AG08395 (cell line): ENCODE measurements at regions not wholly inside any gene's neighbourhood (a gene's known extent, or its start where the extent isn't known, plus 50 kb on each side); places are given as distances from the start of the nearest gene placed in this dataset.

Source experiments
- DNase-seq: peaks from one replicate; pipeline ENCODE4 v3.0.0; 2012; ENCODE audit warnings: mixed read lengths, low spot score

- no peak for DNase-seq
Measured at GRCh38 chr7:22586786-22587140, 86.8 kb upstream of the STEAP1B start.

- no peak for DNase-seq
Measured at GRCh38 chr7:22586101-22586785, 86.3 kb upstream of the STEAP1B start.

- no peak for DNase-seq
Measured at GRCh38 chr7:22584179-22584578, 84.2 kb upstream of the STEAP1B start.

GRCh38 chr7:22582863-22583622 lies 83.1 kb upstream of the STEAP1B start:
- DNase-seq: peak; percentile 53

- DNase-seq: no peak
Measured at GRCh38 chr7:22581099-22581498, 81.1 kb upstream of the STEAP1B start.

- no peak for DNase-seq
Measured at GRCh38 chr7:22579961-22580360, 80.0 kb upstream of the STEAP1B start.

- DNase-seq: no peak
Measured at GRCh38 chr7:22578007-22578733, 78.2 kb upstream of the STEAP1B start.

- peak; percentile 82 for DNase-seq
Measured at GRCh38 chr7:22577470-22578001, 77.5 kb upstream of the STEAP1B start.

GRCh38 chr7:22576612-22577469 lies 76.9 kb upstream of the STEAP1B start:
- DNase-seq: no peak

- no peak for DNase-seq
Measured at GRCh38 chr7:22574754-22575520, 74.9 kb upstream of the STEAP1B start.

- DNase-seq: no peak
Measured at GRCh38 chr7:22572937-22573336, 72.9 kb upstream of the STEAP1B start.

- DNase-seq: peak; percentile 38
Measured at GRCh38 chr7:22572292-22572691, 72.3 kb upstream of the STEAP1B start.

- DNase-seq: no peak
Measured at GRCh38 chr7:22571766-22572165, 71.8 kb upstream of the STEAP1B start.

GRCh38 chr7:22569586-22570321 lies 69.8 kb upstream of the STEAP1B start:
- no peak for DNase-seq

GRCh38 chr7:22566592-22566991 lies 66.6 kb upstream of the STEAP1B start:
- DNase-seq: no peak

- DNase-seq: no peak
Measured at GRCh38 chr7:22566176-22566575, 66.2 kb upstream of the STEAP1B start.

- DNase-seq: peak; percentile 43
Measured at GRCh38 chr7:22565315-22565811, 65.4 kb upstream of the STEAP1B start.

GRCh38 chr7:22564511-22565045 lies 64.6 kb upstream of the STEAP1B start:
- DNase-seq: peak; percentile 69

- no peak for DNase-seq
Measured at GRCh38 chr7:22563621-22564241, 63.7 kb upstream of the STEAP1B start.
